ENCODE measurements at regions not wholly inside any gene's neighbourhood (a gene's known extent, or its start where the extent isn't known, plus 50 kb on each side); places are given as distances from the start of the nearest gene placed in this dataset.

- Histone ChIP-seq H3K18ac (ENCODE audit: low read depth, low read length) (no peak overlapping the region), H3K9me3 (ENCODE audit: control insufficient read depth, insufficient read depth, low read length) (peaks cover 26% of the 10 kb centered on the region), H4K8ac (ENCODE audit: low read depth in 2 of 2, low read length in 2 of 2) (no peak overlapping the region), H3K36me3 (ENCODE audit: control insufficient read depth, insufficient read depth, low read length) (no peaks in the 10 kb centered on the region), H4K20me1 (ENCODE audit: insufficient read depth, low read length) (no peaks in the 10 kb centered on the region), H2AK5ac (ENCODE audit: low read depth, low read length) (no peak overlapping the region), H3K27me3 (ENCODE audit: control insufficient read depth, insufficient read depth, low read length) (no peaks in the 10 kb centered on the region), H2AFZ (replicated peaks; ENCODE audit: low read length, poor library complexity) (no peak overlapping the region), H2BK120ac (ENCODE audit: low read depth, low read length) (no peak overlapping the region), H3K23ac (ENCODE audit: low read depth, low read length) (no peak overlapping the region), H3K4ac (ENCODE audit: low read depth, low read length) (no peak overlapping the region), H3K4me1 (ENCODE audit: control insufficient read depth, insufficient read depth, low read length) (no peaks in the 10 kb centered on the region), H3K56ac (ENCODE audit: extremely low read depth, insufficient read depth, low read length) (no peak overlapping the region), H3K9ac (ENCODE audit: low read depth, low read length) (no peak overlapping the region), H4K91ac (ENCODE audit: insufficient read depth, low read depth, low read length) (no peak overlapping the region), H3K79me1 (ENCODE audit: low read depth in 1 of 2, low read length in 2 of 2) (no peaks in the 10 kb centered on the region), H2BK5ac (ENCODE audit: low read depth, low read length, poor library complexity, severe bottlenecking) (no peak overlapping the region), H3K4me2 (ENCODE audit: low read depth, low read length) (no peak overlapping the region), H3K14ac (replicated peaks; ENCODE audit: low read depth, low read length) (no peak overlapping the region), H3K4me3 (ENCODE audit: insufficient read depth, low read depth, low read length) (no peak overlapping the region), H4K5ac (ENCODE audit: low read depth, low read length) (no peak overlapping the region), H3K9me1 (ENCODE audit: insufficient read depth, low read length) (no peaks in the 10 kb centered on the region), H2BK20ac (ENCODE audit: low read depth, low read length) (no peak overlapping the region), H2AK9ac (replicated peaks; ENCODE audit: low read depth, low read length, poor library complexity) (no peak overlapping the region), H2BK15ac (ENCODE audit: low read depth, low read length) (no peak overlapping the region), H3K27ac (ENCODE audit: insufficient read depth, low read length) (no peak overlapping the region)
- intact Hi-C loops (cut with micrococcal nuclease) (no loop called here), in situ Hi-C loops (cut with MboI; ENCODE audit: low sequenced_read_pairs) (no loop called here), dilution Hi-C loops (cut with HindIII; ENCODE audit: low sequenced_read_pairs, unreplicated experiment) (no loop called here)
- ChIA-PET CTCF (no interaction called here), POLR2A (ENCODE audit: unreplicated experiment) (no interaction called here)
- DNase-seq (no peak), ATAC-seq (ENCODE audit: low read depth) (no peak)
- no peak for TF ChIP-seq CHD1 (IDR thresholded peaks at IDR 0.05; ENCODE audit: low read depth, low read length)
- no peak for TF ChIP-seq POLR2A (IDR thresholded peaks at IDR 0.05; ENCODE audit: low read depth, low read length)
- no peak for TF ChIP-seq MAFK (IDR thresholded peaks at IDR 0.05; ENCODE audit: low read depth, low read length)
- no peak for TF ChIP-seq MAZ (IDR thresholded peaks at IDR 0.05; ENCODE audit: borderline replicate concordance, low read depth, low read length)
- TF ChIP-seq USF2 (IDR thresholded peaks at IDR 0.05; ENCODE audit: low read depth, low read length), result no peak
- TF ChIP-seq CEBPB (IDR thresholded peaks at IDR 0.05; ENCODE audit: low read depth, low read length), result no peak
- TF ChIP-seq RFX5 (IDR thresholded peaks at IDR 0.05; ENCODE audit: low read depth, low read length), result no peak
- TF ChIP-seq, protein P1, sequence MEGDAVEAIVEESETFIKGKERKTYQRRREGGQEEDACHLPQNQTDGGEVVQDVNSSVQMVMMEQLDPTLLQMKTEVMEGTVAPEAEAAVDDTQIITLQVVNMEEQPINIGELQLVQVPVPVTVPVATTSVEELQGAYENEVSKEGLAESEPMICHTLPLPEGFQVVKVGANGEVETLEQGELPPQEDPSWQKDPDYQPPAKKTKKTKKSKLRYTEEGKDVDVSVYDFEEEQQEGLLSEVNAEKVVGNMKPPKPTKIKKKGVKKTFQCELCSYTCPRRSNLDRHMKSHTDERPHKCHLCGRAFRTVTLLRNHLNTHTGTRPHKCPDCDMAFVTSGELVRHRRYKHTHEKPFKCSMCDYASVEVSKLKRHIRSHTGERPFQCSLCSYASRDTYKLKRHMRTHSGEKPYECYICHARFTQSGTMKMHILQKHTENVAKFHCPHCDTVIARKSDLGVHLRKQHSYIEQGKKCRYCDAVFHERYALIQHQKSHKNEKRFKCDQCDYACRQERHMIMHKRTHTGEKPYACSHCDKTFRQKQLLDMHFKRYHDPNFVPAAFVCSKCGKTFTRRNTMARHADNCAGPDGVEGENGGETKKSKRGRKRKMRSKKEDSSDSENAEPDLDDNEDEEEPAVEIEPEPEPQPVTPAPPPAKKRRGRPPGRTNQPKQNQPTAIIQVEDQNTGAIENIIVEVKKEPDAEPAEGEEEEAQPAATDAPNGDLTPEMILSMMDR (conservative IDR thresholded peaks at IDR 0.05; ENCODE audit: low read depth, low read length), result no peak
- no peak for TF ChIP-seq BHLHE40 (IDR thresholded peaks at IDR 0.05; ENCODE audit: low read depth, low read length)
- 17% methylated on average over 3 of the region's 10 CpGs; no CpG with 5 or more reads in 1 of the 2 experiments for WGBS, 2 experiments (ENCODE audit: extremely low coverage in 2 of 2, insufficient read length in 1 of 2)
- no TSS peak for BruUV-seq (replicated peaks)
Measured at GRCh38 chr7:153386556-153386955, 627.0 kb downstream of the ACTR3B start.
